Neuronal stem cell (in vitro differentiated cells): ENCODE measurements at regions not wholly inside any gene's neighbourhood (a gene's known extent, or its start where the extent isn't known, plus 50 kb on each side); places are given as distances from the start of the nearest gene placed in this dataset.
"Not testable (repeated sequence)": the region's sequence is repeated elsewhere in the genome, so short reads cannot be mapped to it uniquely, and the experiment has no call there.

Experiments
- DNase-seq: peaks from one replicate; pipeline ENCODE4 v3.0.0-alpha.2; 2013; ENCODE audit warnings: low spot score
- H2AFZ ChIP-seq: one replicate; pipeline ENCODE4 v1.6.1; 2013; ENCODE audit warnings: mild to moderate bottlenecking, low read length, inconsistent platforms
- H2AK5ac ChIP-seq: 2 replicates; pipeline ENCODE4 v1.6.1; 2013; ENCODE audit warnings: low read depth, mild to moderate bottlenecking, inconsistent platforms, low read length, moderate library complexity, mixed read lengths
- H2BK120ac ChIP-seq: 2 replicates; pipeline ENCODE4 v1.6.1; 2013; ENCODE audit warnings: low read depth, mild to moderate bottlenecking, inconsistent platforms, low read length, moderate library complexity, mixed read lengths
- H2BK12ac ChIP-seq: one replicate; pipeline ENCODE4 v1.6.1; 2013; ENCODE audit warnings: low read length, inconsistent platforms
- H2BK15ac ChIP-seq: 2 replicates; pipeline ENCODE4 v1.6.1; 2013; ENCODE audit warnings: mild to moderate bottlenecking, low read length, inconsistent platforms, mixed read lengths
- H2BK5ac ChIP-seq: one replicate; pipeline ENCODE4 v1.6.1; 2013; ENCODE audit warnings: inconsistent platforms, mild to moderate bottlenecking, low read length, moderate library complexity
- H3K14ac ChIP-seq: one replicate; pipeline ENCODE4 v1.6.1; 2013; ENCODE audit warnings: low read length, inconsistent platforms
- H3K18ac ChIP-seq: 2 replicates; pipeline ENCODE4 v1.6.1; 2013; ENCODE audit warnings: low read length, inconsistent platforms
- H3K23ac ChIP-seq: 2 replicates; pipeline ENCODE4 v1.6.1; 2013; ENCODE audit warnings: low read depth, mild to moderate bottlenecking, mixed read lengths, low read length, inconsistent platforms; ENCODE audit not compliant: poor library complexity
- H3K27ac ChIP-seq: replicated peaks from 3 replicates; pipeline ENCODE4 v1.5.1; 2013; ENCODE audit warnings: low read length, inconsistent platforms
- H3K27me3 ChIP-seq, 3 experiments: 2 replicates each; pipeline ENCODE4 v1.6.1; 2013; ENCODE audit warnings: low read length in 3 of 3, mild to moderate bottlenecking in 2 of 3, inconsistent platforms in 1 of 3, low read depth in 1 of 3, mixed read lengths in 1 of 3, moderate library complexity in 1 of 3; ENCODE audit not compliant: control insufficient read depth in 3 of 3, insufficient read depth in 3 of 3
- H3K36me3 ChIP-seq, 2 donors: replicated peaks in 1 of 2; 2 replicates each; pipeline ENCODE4 v1.6.1; 2013; ENCODE audit warnings: low read length in 2 of 2; ENCODE audit not compliant: control insufficient read depth in 2 of 2, insufficient read depth in 2 of 2
- H3K4ac ChIP-seq: 2 replicates; pipeline ENCODE4 v1.6.1; 2013; ENCODE audit warnings: inconsistent platforms, mild to moderate bottlenecking, low read length, moderate library complexity
- H3K4me1 ChIP-seq, 2 donors: 1 replicate in 1 of 2; 2 replicates in 1 of 2; pipeline ENCODE4 v1.6.1; 2013; ENCODE audit warnings: low read length in 2 of 2, low read depth in 1 of 2; ENCODE audit not compliant: control insufficient read depth in 2 of 2, insufficient read depth in 1 of 2
- H3K4me2 ChIP-seq: one replicate; pipeline ENCODE4 v1.6.1; 2013; ENCODE audit warnings: mild to moderate bottlenecking, low read length, inconsistent platforms; ENCODE audit not compliant: insufficient read depth, poor library complexity, severe bottlenecking
- H3K4me3 ChIP-seq, 2 donors: 2 replicates each; pipeline ENCODE4 v1.5.1; 2013; ENCODE audit warnings: low read length in 2 of 2, mild to moderate bottlenecking in 2 of 2, inconsistent platforms in 1 of 2, moderate library complexity in 1 of 2
- H3K79me1 ChIP-seq: one replicate; pipeline ENCODE4 v1.6.1; 2013; ENCODE audit warnings: low read depth, mild to moderate bottlenecking, inconsistent platforms, low read length, moderate library complexity
- H3K9ac ChIP-seq: one replicate; pipeline ENCODE4 v1.6.1; 2013; ENCODE audit warnings: mild to moderate bottlenecking, low read depth, low read length, inconsistent platforms; ENCODE audit not compliant: poor library complexity
- H3K9me3 ChIP-seq, 2 donors: replicated peaks in 1 of 2; 2 replicates each; pipeline versions ENCODE3 to v1.6.1; 2013; ENCODE audit warnings: low read length in 2 of 2, mild to moderate bottlenecking in 2 of 2, inconsistent platforms in 1 of 2, low read depth in 1 of 2, mixed read lengths in 1 of 2, moderate library complexity in 1 of 2; ENCODE audit not compliant: control insufficient read depth in 2 of 2, insufficient read depth in 1 of 2
- H4K8ac ChIP-seq: one replicate; pipeline ENCODE4 v1.6.1; 2013; ENCODE audit warnings: low read depth, mild to moderate bottlenecking, inconsistent platforms, low read length, moderate library complexity
- H4K91ac ChIP-seq: one replicate; pipeline ENCODE4 v1.6.1; 2013; ENCODE audit warnings: low read length, low read depth, mild to moderate bottlenecking, inconsistent platforms; ENCODE audit not compliant: poor library complexity
- WGBS, 2 donors: extraction: QIAGEN DNeasy Blood & Tissue Kit; methylation state at CpG; one replicate each; pipeline ENCODE4 v1.1.7; 2013; ENCODE audit warnings: missing lambda C conversion rate in 2 of 2, mixed read lengths in 1 of 2; ENCODE audit not compliant: insufficient read length in 2 of 2, insufficient replicate concordance in 1 of 2; ENCODE audit errors: extremely low coverage in 2 of 2; 5-methylcytosine and 5-hydroxymethylcytosine counted together

DNA sequence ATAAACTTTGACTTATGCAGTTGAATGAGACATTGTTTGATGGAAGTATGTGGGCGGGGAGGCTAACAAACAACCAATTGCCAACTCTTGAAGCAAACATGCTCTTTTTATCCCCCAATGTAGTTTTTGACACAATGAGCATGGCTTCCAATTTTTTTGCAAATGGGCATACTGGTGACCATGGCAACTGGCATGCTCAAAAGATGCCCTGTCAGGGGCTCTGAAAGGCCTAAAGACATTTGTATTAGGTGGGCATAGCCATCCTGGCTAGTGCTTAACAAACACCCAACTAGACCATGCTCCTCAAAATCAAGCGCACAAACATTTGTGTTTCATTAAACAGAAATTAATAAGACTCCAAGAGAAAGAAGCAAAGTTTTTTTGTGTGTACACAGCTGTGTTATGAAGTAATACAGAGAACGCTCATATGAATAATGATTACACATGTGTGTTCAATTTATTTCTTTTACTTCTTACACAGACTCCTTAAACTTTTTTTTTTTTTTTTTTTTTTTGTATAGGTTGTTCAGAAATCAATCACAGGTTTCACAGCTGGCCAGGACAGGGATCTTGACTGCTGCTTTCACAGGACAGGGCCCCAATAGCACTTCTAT is 95.6 kb downstream of the DLEU7 start:
- Histone ChIP-seq H3K4ac (no peak overlapping the region), H2AFZ (no peak overlapping the region), H3K4me2 (no peak overlapping the region), H3K27ac (no peak overlapping the region), H3K18ac (no peak overlapping the region), H2AK5ac (no peak overlapping the region), H4K91ac (no peak overlapping the region), H3K27me3 (no peaks in the 10 kb centered on the region), H2BK5ac (no peak overlapping the region), H3K23ac (no peak overlapping the region), H4K8ac (no peak overlapping the region), H3K79me1 (no peaks in the 10 kb centered on the region), H2BK15ac (no peak overlapping the region), H3K9ac (no peak overlapping the region), H3K4me1 (peaks cover 0 to 5% of the 10 kb centered on the region in 2 donors), H2BK120ac (no peak overlapping the region), H2BK12ac (no peak overlapping the region), H3K36me3 (no peaks in the 10 kb centered on the region), H3K14ac (no peak overlapping the region), H3K9me3 (no peaks in the 10 kb centered on the region), H3K4me3 (no peak overlapping the region)
- WGBS, 2 donors: no CpG with 5 or more reads among the region's 3 CpGs
- no peak for DNase-seq

GRCh38 chr13:50753221-50753620 is 90.3 kb downstream of the DLEU7 start:
- H2BK15ac ChIP-seq, H3K9me3 ChIP-seq, H3K4ac ChIP-seq, H3K4me2 ChIP-seq, H2BK120ac ChIP-seq, H2AK5ac ChIP-seq, H3K27me3 ChIP-seq, H4K8ac ChIP-seq, H3K9ac ChIP-seq, H3K4me1 ChIP-seq, H3K23ac ChIP-seq, H3K27ac ChIP-seq, H3K4me3 ChIP-seq, DNase-seq, H3K79me1 ChIP-seq, H3K36me3 ChIP-seq, H2AFZ ChIP-seq, H2BK12ac ChIP-seq, H3K18ac ChIP-seq, H2BK5ac ChIP-seq, H4K91ac ChIP-seq: not testable (repeated sequence)
- WGBS, 2 donors: no CpG with 5 or more reads among the region's 17 CpGs
- H3K14ac ChIP-seq: peak overlapping the region; percentile 71

DNA sequence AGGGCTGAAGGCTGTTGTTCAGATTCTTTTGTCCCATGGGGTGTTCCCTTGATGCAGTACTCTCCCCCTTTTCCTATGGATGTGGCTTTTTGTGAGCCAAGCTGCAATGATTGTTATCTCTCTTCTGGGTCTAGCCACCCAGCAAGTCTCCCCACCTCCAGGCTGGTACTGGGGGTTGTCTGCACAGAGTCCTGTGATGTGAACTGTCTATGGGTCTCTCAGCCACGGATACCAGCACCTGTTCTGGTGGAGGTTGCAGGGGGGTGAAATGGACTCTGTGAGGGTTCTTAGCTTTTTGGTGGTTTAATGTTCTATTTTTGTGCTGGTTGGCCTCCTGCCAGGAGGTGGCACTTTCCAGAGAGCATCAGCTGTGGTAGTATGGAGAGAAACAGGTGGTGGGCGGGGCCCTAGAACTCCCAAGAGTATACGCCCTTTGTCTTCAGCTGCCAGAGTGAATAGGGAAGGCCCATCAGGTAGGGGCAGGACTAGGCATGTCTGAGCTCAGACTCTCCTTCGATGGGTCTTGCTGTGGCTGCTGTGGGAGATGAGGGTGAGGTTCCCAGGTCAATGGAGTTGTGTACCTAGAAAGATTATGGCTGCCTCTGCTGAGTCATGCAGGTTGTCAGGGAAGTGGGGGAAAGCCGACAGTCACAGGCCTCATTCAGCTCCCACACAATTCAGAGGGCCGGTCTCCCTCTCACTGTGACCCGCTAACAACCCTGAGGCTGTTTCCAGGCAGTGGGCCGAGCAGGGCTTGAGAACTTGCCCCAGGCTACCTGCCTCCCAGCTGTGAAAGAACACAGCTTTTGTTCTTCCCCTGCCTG is 87.4 kb downstream of the DLEU7 start:
- H3K27ac ChIP-seq, H3K4me3 ChIP-seq, H3K9ac ChIP-seq, H2AK5ac ChIP-seq, H3K23ac ChIP-seq, H3K9me3 ChIP-seq, H3K27me3 ChIP-seq, H3K79me1 ChIP-seq, H2BK120ac ChIP-seq, H4K91ac ChIP-seq, DNase-seq, H2BK12ac ChIP-seq, H3K4ac ChIP-seq, H3K14ac ChIP-seq, H4K8ac ChIP-seq, H2BK5ac ChIP-seq, H3K36me3 ChIP-seq, H3K4me2 ChIP-seq, H2BK15ac ChIP-seq, H3K18ac ChIP-seq, H3K4me1 ChIP-seq: not testable (repeated sequence)
- peak overlapping the region; percentile 45 for H2AFZ ChIP-seq
- WGBS, 2 donors: no CpG with 5 or more reads among the region's 8 CpGs

GRCh38 chr13:50757008-50757407 is 86.5 kb downstream of the DLEU7 start:
- H2AFZ ChIP-seq: peak overlapping the region; percentile 45
- WGBS, 2 donors: no CpG with 5 or more reads among the region's 3 CpGs

More at GRCh38 chr13:50757008-50757407, 86.5 kb downstream of the DLEU7 start:
- H2BK12ac ChIP-seq: no peak overlapping the region
- H2BK5ac ChIP-seq: no peak overlapping the region
- no peak overlapping the region for H2BK120ac ChIP-seq
- H3K4me3 ChIP-seq: no peak overlapping the region
- H2AK5ac ChIP-seq: no peak overlapping the region
- H3K27me3 ChIP-seq: no peaks in the 10 kb centered on the region
- no peak overlapping the region for H4K8ac ChIP-seq
- H3K18ac ChIP-seq: no peak overlapping the region
- H3K9me3 ChIP-seq: peaks cover 0 to 8% of the 10 kb centered on the region in 2 donors
- H3K9ac ChIP-seq: no peak overlapping the region
- no peaks in the 10 kb centered on the region for H3K4me1 ChIP-seq
- H4K91ac ChIP-seq: no peak overlapping the region
- no peak overlapping the region for H3K4ac ChIP-seq
- no peak overlapping the region for H3K23ac ChIP-seq
- H3K4me2 ChIP-seq: no peak overlapping the region
- H3K27ac ChIP-seq: no peak overlapping the region
- no peak for DNase-seq
- no peak overlapping the region for H3K14ac ChIP-seq
- no peaks in the 10 kb centered on the region for H3K79me1 ChIP-seq
- H3K36me3 ChIP-seq: no peaks in the 10 kb centered on the region
- no peak overlapping the region for H2BK15ac ChIP-seq
